GM08714 (cell line): ENCODE measurements at regions not wholly inside any gene's neighbourhood (a gene's known extent, or its start where the extent isn't known, plus 50 kb on each side); places are given as distances from the start of the nearest gene placed in this dataset.
A peak's percentile ranks its signal among the peaks of the same experiment; 100 is the strongest.

Source experiments
- H3K4me3 ChIP-seq: fragments of 200-500 bp; sonication (Bioruptor generic); 2 replicates; pipeline ENCODE4 v1.5.1; 2014; ENCODE audit warnings: mild to moderate bottlenecking, low read length, inconsistent platforms
- ZNF274 ChIP-seq: IDR thresholded peaks from 2 replicates; pipeline ENCODE4 v1.6.1; 2012; ENCODE audit warnings: mild to moderate bottlenecking, low read depth, low read length

- TF ChIP-seq ZNF274 = no peak
- H3K4me3 ChIP-seq = peak overlapping the region; percentile 37; the same call in 1 of the 2 replicates
Measured at GRCh38 chr12:41932470-41932991, 212.1 kb downstream of the GXYLT1 start.

- TF ChIP-seq ZNF274 = no peak
- no peak overlapping the region for H3K4me3 ChIP-seq
Measured at GRCh38 chr12:41930866-41931437, 213.7 kb downstream of the GXYLT1 start.

- TF ChIP-seq ZNF274 = no peak
- no peak overlapping the region for H3K4me3 ChIP-seq
Measured at GRCh38 chr12:41924111-41924510, 220.6 kb downstream of the GXYLT1 start.

GRCh38 chr12:41923351-41923750, 221.3 kb downstream of the GXYLT1 start:
- no peak for TF ChIP-seq ZNF274
- no peak overlapping the region for H3K4me3 ChIP-seq

DNA sequence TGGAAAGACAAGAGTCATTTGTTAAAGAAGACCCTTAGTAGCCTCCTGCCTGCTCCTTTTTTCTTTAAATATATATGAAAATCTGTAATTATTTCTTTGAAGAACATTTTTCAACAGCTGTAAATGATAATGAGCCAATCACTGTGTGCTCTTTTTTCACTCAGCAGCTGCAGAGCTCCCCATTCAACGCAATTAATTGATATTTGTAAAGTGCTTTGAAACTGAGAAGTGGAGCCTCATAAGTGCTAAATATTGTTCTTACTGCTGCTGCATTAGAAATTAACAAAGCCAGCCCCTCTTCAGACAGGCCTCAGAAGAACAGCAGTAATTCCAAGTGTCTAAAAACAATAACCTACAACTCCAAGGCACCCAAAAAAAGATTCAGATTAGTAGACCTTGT, 224.3 kb downstream of the GXYLT1 start:
- no peak overlapping the region for H3K4me3 ChIP-seq
- TF ChIP-seq ZNF274 = no peak

DNA sequence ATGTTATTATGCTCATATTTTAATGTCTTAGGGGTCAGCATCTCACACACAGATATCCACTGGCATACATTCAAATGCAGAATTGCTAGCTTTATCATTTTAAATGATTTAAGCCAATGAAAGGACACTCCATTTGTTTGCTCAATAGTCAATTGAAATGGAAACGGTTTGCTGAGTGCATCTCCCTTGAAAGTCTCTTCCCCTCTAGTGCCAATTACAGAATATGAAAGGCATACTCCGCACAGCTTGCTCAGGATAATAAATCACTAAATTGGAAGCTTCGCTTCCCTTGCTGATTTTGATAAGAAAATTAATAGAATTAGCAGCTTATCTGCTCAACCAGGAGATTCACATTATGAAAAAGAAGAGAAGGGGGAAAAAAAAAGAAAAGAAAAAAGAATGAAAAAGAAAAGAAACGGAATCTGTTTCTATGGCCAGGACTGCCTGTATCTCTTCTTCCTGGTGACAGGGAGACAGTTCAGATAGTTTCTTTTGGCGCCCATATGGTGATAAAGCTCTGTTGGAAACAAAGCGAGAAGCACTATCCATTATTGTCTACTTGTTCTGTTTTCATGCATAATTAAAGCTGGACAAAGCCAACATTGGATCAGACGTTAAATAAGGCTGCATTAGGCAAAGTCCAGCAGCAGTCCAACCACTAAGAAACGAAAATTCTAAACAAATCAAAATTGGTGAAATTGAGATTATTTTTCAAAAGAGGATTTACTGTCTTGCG, 225.0 kb downstream of the GXYLT1 start:
- H3K4me3 ChIP-seq = no peak overlapping the region
- no peak for TF ChIP-seq ZNF274

GRCh38 chr12:41919048-41919447, 225.6 kb downstream of the GXYLT1 start:
- no peak for TF ChIP-seq ZNF274
- no peak overlapping the region for H3K4me3 ChIP-seq

- TF ChIP-seq ZNF274 = no peak
Measured at GRCh38 chr12:41917938-41918341, 226.7 kb downstream of the GXYLT1 start.

DNA sequence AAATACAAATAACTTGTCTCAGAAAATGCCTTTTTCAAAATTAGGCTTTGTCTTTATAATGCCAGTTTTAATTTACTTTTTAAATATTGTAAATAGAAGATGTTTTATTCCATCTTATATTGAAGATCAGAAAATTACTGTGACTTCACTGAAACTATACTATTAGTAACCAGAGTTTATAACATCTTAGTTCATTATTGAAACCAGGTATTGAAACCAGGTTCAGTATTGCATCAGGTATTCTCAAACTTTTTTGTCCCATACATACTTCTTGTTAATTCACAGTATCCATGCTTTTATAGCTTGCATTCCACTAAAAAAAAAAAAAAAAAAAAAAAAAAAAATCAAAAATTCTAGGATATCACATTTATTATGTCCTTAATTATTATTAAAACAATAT, 227.5 kb downstream of the GXYLT1 start:
- H3K4me3 ChIP-seq = no peak overlapping the region
- TF ChIP-seq ZNF274 = no peak

More at GRCh38 chr12:41917938-41918341, 226.7 kb downstream of the GXYLT1 start:
- no peak overlapping the region for H3K4me3 ChIP-seq

- TF ChIP-seq ZNF274 = no peak
- H3K4me3 ChIP-seq = no peak overlapping the region
Measured at GRCh38 chr12:41910578-41911320, 233.9 kb downstream of the GXYLT1 start.

GRCh38 chr12:41908206-41908605, 236.5 kb downstream of the GXYLT1 start:
- H3K4me3 ChIP-seq = no peak overlapping the region
- TF ChIP-seq ZNF274 = no peak

DNA sequence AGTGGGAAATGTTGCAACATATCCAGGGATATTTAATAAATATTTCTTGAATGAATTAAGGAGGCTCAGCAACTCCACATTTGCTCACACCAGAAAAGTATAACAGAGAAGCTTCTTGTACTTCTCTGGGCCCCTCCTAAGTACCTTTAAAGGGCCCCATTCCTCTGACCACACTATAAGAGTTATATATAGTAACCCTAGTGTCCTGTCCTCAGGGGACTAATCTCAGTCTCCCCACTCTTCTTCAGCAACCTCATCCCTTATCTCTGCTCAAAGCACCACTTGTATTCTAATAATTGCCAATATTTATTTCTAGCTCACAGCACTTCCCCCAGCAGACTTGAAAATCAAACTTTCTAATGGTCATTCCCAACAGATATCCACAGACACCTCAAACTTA, 237.1 kb downstream of the GXYLT1 start:
- no peak for TF ChIP-seq ZNF274
- no peak overlapping the region for H3K4me3 ChIP-seq

GRCh38 chr12:41907021-41907420, 237.7 kb downstream of the GXYLT1 start:
- TF ChIP-seq ZNF274 = no peak
- H3K4me3 ChIP-seq = no peak overlapping the region

- TF ChIP-seq ZNF274 = no peak
- no peak overlapping the region for H3K4me3 ChIP-seq
Measured at GRCh38 chr12:41905759-41906297, 238.8 kb downstream of the GXYLT1 start.

GRCh38 chr12:41905073-41905758, 239.5 kb downstream of the GXYLT1 start:
- H3K4me3 ChIP-seq = no peak overlapping the region

More at GRCh38 chr12:41905073-41905758, 239.5 kb downstream of the GXYLT1 start:
- TF ChIP-seq ZNF274 = no peak
